ENCODE measurements at regions not wholly inside any gene's neighbourhood (a gene's known extent, or its start where the extent isn't known, plus 50 kb on each side); places are given as distances from the start of the nearest gene placed in this dataset.

- Histone ChIP-seq H3K27me3 (ENCODE audit: control insufficient read depth in 3 of 3, insufficient read depth in 3 of 3, low read length in 2 of 3) (no peaks in the 10 kb centered on the region), H3K4me3 (no peak overlapping the region), H3K4me1 (ENCODE audit: control insufficient read depth in 5 of 5, insufficient read depth in 5 of 5, low read length in 5 of 5) (no peaks in the 10 kb centered on the region), H3K27ac (ENCODE audit: low read depth in 1 of 2, low read length in 1 of 2) (no peak overlapping the region), H3K9me3 (ENCODE audit: control insufficient read depth in 4 of 4, insufficient read depth in 3 of 4, low read length in 3 of 4) (peaks cover 0 to 2% (median 0%) of the 10 kb centered on the region in 4 donors), H3K36me3 (ENCODE audit: control insufficient read depth in 4 of 4, insufficient read depth in 4 of 4, low read length in 4 of 4) (no peaks in the 10 kb centered on the region), H3K9ac (ENCODE audit: insufficient read depth in 1 of 2, low read length in 2 of 2) (no peak overlapping the region)
- 72 to 84% methylated on average over 3 of the region's 3 CpGs for WGBS, 2 donors
- no peak for TF ChIP-seq CTCF (IDR thresholded peaks at IDR 0.05; ENCODE audit: control extremely low read depth, extremely low read depth)
- ATAC-seq (ENCODE audit: insufficient read depth, low FRiP score), result no peak
- no peak for DNase-seq
Measured at GRCh38 chr13:76500894-76501293, 385.3 kb downstream of the KCTD12 start.

GRCh38 chr13:76499891-76500290, 386.3 kb downstream of the KCTD12 start:
- no peak for TF ChIP-seq CTCF (IDR thresholded peaks at IDR 0.05; ENCODE audit: control extremely low read depth, extremely low read depth)
- H3K9ac ChIP-seq (ENCODE audit: insufficient read depth in 1 of 2, low read length in 2 of 2), result no peak overlapping the region
- H3K9me3 ChIP-seq (ENCODE audit: control insufficient read depth in 4 of 4, insufficient read depth in 3 of 4, low read length in 3 of 4), result no peaks in the 10 kb centered on the region
- H3K4me3 ChIP-seq, result no peak overlapping the region
- no peak overlapping the region for H3K27ac ChIP-seq (ENCODE audit: low read depth in 1 of 2, low read length in 1 of 2)
- DNase-seq (no peak), ATAC-seq (ENCODE audit: insufficient read depth, low FRiP score) (no peak)
- H3K4me1 ChIP-seq (ENCODE audit: control insufficient read depth in 5 of 5, insufficient read depth in 5 of 5, low read length in 5 of 5), result no peaks in the 10 kb centered on the region
- 85 to 87% methylated on average over 1 of the region's 1 CpG for WGBS, 2 donors
- no peaks in the 10 kb centered on the region for H3K36me3 ChIP-seq (ENCODE audit: control insufficient read depth in 4 of 4, insufficient read depth in 4 of 4, low read length in 4 of 4)
- no peaks in the 10 kb centered on the region for H3K27me3 ChIP-seq (ENCODE audit: control insufficient read depth in 3 of 3, insufficient read depth in 3 of 3, low read length in 2 of 3)

GRCh38 chr13:76489274-76489673, 396.9 kb downstream of the KCTD12 start:
- Histone ChIP-seq H3K9me3 (ENCODE audit: control insufficient read depth in 4 of 4, insufficient read depth in 3 of 4, low read length in 3 of 4) (no peaks in the 10 kb centered on the region), H3K4me3 (no peak overlapping the region), H3K4me1 (ENCODE audit: control insufficient read depth in 5 of 5, insufficient read depth in 5 of 5, low read length in 5 of 5) (no peaks in the 10 kb centered on the region), H3K36me3 (ENCODE audit: control insufficient read depth in 4 of 4, insufficient read depth in 4 of 4, low read length in 4 of 4) (no peaks in the 10 kb centered on the region), H3K27me3 (ENCODE audit: control insufficient read depth in 3 of 3, insufficient read depth in 3 of 3, low read length in 2 of 3) (no peaks in the 10 kb centered on the region), H3K9ac (ENCODE audit: insufficient read depth in 1 of 2, low read length in 2 of 2) (no peak overlapping the region), H3K27ac (ENCODE audit: low read depth in 1 of 2, low read length in 1 of 2) (no peak overlapping the region)
- WGBS, 2 donors, result 87 to 92% methylated on average over 1 of the region's 1 CpG
- DNase-seq (no peak), ATAC-seq (ENCODE audit: insufficient read depth, low FRiP score) (no peak)
- no peak for TF ChIP-seq CTCF (IDR thresholded peaks at IDR 0.05; ENCODE audit: control extremely low read depth, extremely low read depth)

GRCh38 chr13:76481738-76482137, 404.5 kb downstream of the KCTD12 start:
- Histone ChIP-seq H3K36me3 (ENCODE audit: control insufficient read depth in 4 of 4, insufficient read depth in 4 of 4, low read length in 4 of 4) (no peaks in the 10 kb centered on the region), H3K4me1 (ENCODE audit: control insufficient read depth in 5 of 5, insufficient read depth in 5 of 5, low read length in 5 of 5) (no peaks in the 10 kb centered on the region), H3K27me3 (ENCODE audit: control insufficient read depth in 3 of 3, insufficient read depth in 3 of 3, low read length in 2 of 3) (no peaks in the 10 kb centered on the region), H3K9ac (ENCODE audit: insufficient read depth in 1 of 2, low read length in 2 of 2) (no peak overlapping the region), H3K9me3 (ENCODE audit: control insufficient read depth in 4 of 4, insufficient read depth in 3 of 4, low read length in 3 of 4) (no peaks in the 10 kb centered on the region), H3K27ac (ENCODE audit: low read depth in 1 of 2, low read length in 1 of 2) (no peak overlapping the region), H3K4me3 (no peak overlapping the region)
- TF ChIP-seq CTCF (IDR thresholded peaks at IDR 0.05; ENCODE audit: control extremely low read depth, extremely low read depth), result no peak
- ATAC-seq (ENCODE audit: insufficient read depth, low FRiP score), result no peak
- no peak for DNase-seq
- WGBS, 2 donors, result 73 to 80% methylated on average over 2 of the region's 2 CpGs

Measured in lung (tissue), 11 donors.